HUES6 (cell line): ENCODE measurements at regions not wholly inside any gene's neighbourhood (a gene's known extent, or its start where the extent isn't known, plus 50 kb on each side); places are given as distances from the start of the nearest gene placed in this dataset.
A peak's percentile ranks its signal among the peaks of the same experiment; 100 is the strongest.

ENCODE experiments used
- H3K27ac ChIP-seq: 2 replicates; pipeline ENCODE4 v1.7.0; 2013; ENCODE audit warnings: low read depth, mild to moderate bottlenecking, low read length, inconsistent platforms
- H3K27me3 ChIP-seq: 2 replicates; pipeline ENCODE4 v1.6.1; 2013; ENCODE audit warnings: low read length; ENCODE audit not compliant: control insufficient read depth, insufficient read depth
- H3K36me3 ChIP-seq: 2 replicates; pipeline ENCODE4 v1.6.1; 2013; ENCODE audit warnings: low read length; ENCODE audit not compliant: control insufficient read depth, insufficient read depth
- H3K4me1 ChIP-seq: 2 replicates; pipeline ENCODE4 v1.6.1; 2013; ENCODE audit warnings: low read length; ENCODE audit not compliant: control insufficient read depth, insufficient read depth
- H3K4me3 ChIP-seq: 2 replicates; pipeline ENCODE4 v1.5.1; 2013; ENCODE audit warnings: low read depth, low read length
- H3K9ac ChIP-seq: one replicate; pipeline ENCODE4 v1.6.1; 2013; ENCODE audit warnings: mild to moderate bottlenecking, low read length
- H3K9me3 ChIP-seq: 2 replicates; pipeline ENCODE4 v1.6.1; 2013; ENCODE audit warnings: low read depth, low read length; ENCODE audit not compliant: control insufficient read depth, insufficient read depth

- Histone ChIP-seq H3K4me1 (peaks cover 10% of the 10 kb centered on the region), H3K27ac (no peak overlapping the region), H3K9ac (no peak overlapping the region), H3K4me3 (no peak overlapping the region), H3K27me3 (no peaks in the 10 kb centered on the region), H3K36me3 (no peaks in the 10 kb centered on the region), H3K9me3 (peaks cover 3% of the 10 kb centered on the region)
These were observed 94.8 kb upstream of the SPATS2L start for GRCh38 chr2:200211643-200212042.

DNA sequence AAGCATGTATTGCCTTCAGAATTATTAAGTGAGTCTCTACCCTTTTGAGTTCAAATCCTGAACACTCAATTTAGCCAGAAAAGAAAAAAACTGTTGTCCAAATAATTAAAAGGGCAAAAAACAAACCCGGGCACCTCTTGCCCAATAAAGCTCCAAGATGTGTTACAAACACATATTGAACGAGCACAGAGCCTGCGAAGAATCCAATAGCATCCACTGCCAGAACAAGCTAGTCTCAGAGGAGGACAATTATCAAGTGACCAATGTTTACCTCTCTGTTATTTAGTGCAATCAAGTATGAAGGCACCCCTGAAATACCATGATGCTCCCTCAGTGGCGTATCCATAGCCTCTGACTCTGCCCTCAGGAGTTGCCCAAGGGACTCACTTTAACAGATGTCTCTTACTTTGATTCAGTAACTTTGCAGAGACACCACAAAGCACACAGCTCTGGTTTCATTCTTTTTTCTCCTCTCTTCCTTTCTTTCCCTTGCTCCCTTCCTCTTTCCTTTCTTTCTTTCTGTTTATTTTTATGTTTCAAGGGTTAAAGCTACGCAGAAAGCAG lies 93.5 kb upstream of the SPATS2L start:
- Histone ChIP-seq H3K4me3 (no peak overlapping the region), H3K4me1 (peaks cover 10% of the 10 kb centered on the region), H3K9ac (no peak overlapping the region), H3K27me3 (no peaks in the 10 kb centered on the region), H3K36me3 (no peaks in the 10 kb centered on the region), H3K27ac (no peak overlapping the region), H3K9me3 (no peaks in the 10 kb centered on the region; the same call in none of the 2 replicates)

- no peak overlapping the region for H3K9ac ChIP-seq
These were observed 90.2 kb upstream of the SPATS2L start for GRCh38 chr2:200216310-200216709.

DNA sequence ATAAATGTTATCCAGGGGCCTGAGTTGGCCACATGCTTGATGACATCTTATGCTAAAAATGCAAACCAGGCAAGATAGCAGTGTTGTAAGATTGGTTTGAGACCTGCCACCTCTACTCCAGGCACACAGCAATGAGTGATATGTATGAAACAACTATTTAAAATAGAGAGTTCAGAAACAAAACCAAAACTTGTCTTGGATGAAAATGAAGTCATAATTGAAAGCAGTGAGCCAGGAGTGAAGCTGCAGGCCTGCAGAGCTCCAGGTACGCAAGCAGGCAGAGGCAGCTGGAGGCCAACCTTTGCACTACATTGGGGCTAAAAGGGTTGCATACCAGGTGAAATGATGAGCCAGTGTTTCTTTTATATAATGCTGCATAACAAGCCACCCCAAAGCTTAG lies 89.2 kb upstream of the SPATS2L start:
- peaks cover 24% of the 10 kb centered on the region for H3K4me1 ChIP-seq
- H3K9me3 ChIP-seq, result no peaks in the 10 kb centered on the region
- H3K9ac ChIP-seq, result no peak overlapping the region
- no peak overlapping the region for H3K4me3 ChIP-seq
- H3K27ac ChIP-seq, result no peak overlapping the region
- H3K27me3 ChIP-seq, result no peaks in the 10 kb centered on the region
- H3K36me3 ChIP-seq, result no peaks in the 10 kb centered on the region

More at GRCh38 chr2:200216310-200216709, 90.2 kb upstream of the SPATS2L start:
- Histone ChIP-seq H3K27me3 (no peaks in the 10 kb centered on the region), H3K4me1 (peaks cover 24% of the 10 kb centered on the region), H3K4me3 (no peak overlapping the region), H3K27ac (no peak overlapping the region), H3K36me3 (no peaks in the 10 kb centered on the region), H3K9me3 (no peaks in the 10 kb centered on the region)

- H3K27ac ChIP-seq, result no peak overlapping the region
- H3K9me3 ChIP-seq, result no peaks in the 10 kb centered on the region
- H3K4me1 ChIP-seq, result peaks cover 25% of the 10 kb centered on the region
- no peak overlapping the region for H3K9ac ChIP-seq
- no peaks in the 10 kb centered on the region for H3K36me3 ChIP-seq
- no peaks in the 10 kb centered on the region for H3K27me3 ChIP-seq
- H3K4me3 ChIP-seq, result no peak overlapping the region
These were observed 87.8 kb upstream of the SPATS2L start for GRCh38 chr2:200218645-200219044.

GRCh38 chr2:200219309-200220113 lies 87.0 kb upstream of the SPATS2L start:
- Histone ChIP-seq H3K9me3 (no peaks in the 10 kb centered on the region), H3K4me1 (peaks cover 22% of the 10 kb centered on the region), H3K27ac (peak overlapping the region; percentile 16; the same call in 1 of the 2 replicates), H3K27me3 (no peaks in the 10 kb centered on the region), H3K4me3 (no peak overlapping the region), H3K9ac (no peak overlapping the region), H3K36me3 (no peaks in the 10 kb centered on the region)

DNA sequence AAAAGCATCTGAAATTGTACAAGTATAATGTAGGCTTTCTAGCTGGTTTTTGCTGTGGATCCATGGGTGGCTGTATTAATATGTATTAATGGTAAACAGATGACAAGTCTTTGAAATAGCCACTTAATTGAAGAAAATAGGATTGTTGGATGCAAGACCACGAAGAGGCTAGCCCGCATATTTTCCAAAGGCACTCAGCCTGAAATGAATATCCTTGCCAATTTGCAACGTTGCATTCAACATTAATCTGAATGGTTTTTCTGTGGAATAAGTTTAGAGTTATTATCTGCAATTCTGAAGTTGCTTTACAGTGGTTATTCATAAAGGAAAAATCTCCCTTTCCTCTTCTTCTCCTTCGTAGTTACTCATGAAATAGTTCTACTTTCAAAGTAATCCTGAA lies 86.2 kb upstream of the SPATS2L start:
- H3K27me3 ChIP-seq, result no peaks in the 10 kb centered on the region
- no peak overlapping the region for H3K4me3 ChIP-seq
- no peak overlapping the region for H3K27ac ChIP-seq
- H3K36me3 ChIP-seq, result no peaks in the 10 kb centered on the region
- no peaks in the 10 kb centered on the region for H3K9me3 ChIP-seq
- H3K4me1 ChIP-seq, result peaks cover 17% of the 10 kb centered on the region
- no peak overlapping the region for H3K9ac ChIP-seq

- Histone ChIP-seq H3K4me3 (no peak overlapping the region), H3K27me3 (no peaks in the 10 kb centered on the region), H3K9ac (no peak overlapping the region), H3K9me3 (no peaks in the 10 kb centered on the region), H3K4me1 (peaks cover 17% of the 10 kb centered on the region), H3K36me3 (no peaks in the 10 kb centered on the region), H3K27ac (no peak overlapping the region)
These were observed 85.2 kb upstream of the SPATS2L start for GRCh38 chr2:200221055-200221955.

GRCh38 chr2:200222791-200223190 lies 83.7 kb upstream of the SPATS2L start:
- no peak overlapping the region for H3K4me3 ChIP-seq
- no peaks in the 10 kb centered on the region for H3K27me3 ChIP-seq
- H3K4me1 ChIP-seq, result peaks cover 17% of the 10 kb centered on the region
- H3K36me3 ChIP-seq, result no peaks in the 10 kb centered on the region
- no peaks in the 10 kb centered on the region for H3K9me3 ChIP-seq
- H3K9ac ChIP-seq, result no peak overlapping the region
- H3K27ac ChIP-seq, result no peak overlapping the region

GRCh38 chr2:200223205-200223784 lies 83.2 kb upstream of the SPATS2L start:
- H3K9me3 ChIP-seq, result no peaks in the 10 kb centered on the region
- H3K27ac ChIP-seq, result no peak overlapping the region
- H3K4me3 ChIP-seq, result no peak overlapping the region
- no peaks in the 10 kb centered on the region for H3K27me3 ChIP-seq
- no peaks in the 10 kb centered on the region for H3K36me3 ChIP-seq
- H3K4me1 ChIP-seq, result peaks cover 17% of the 10 kb centered on the region
- no peak overlapping the region for H3K9ac ChIP-seq
